Ovary (tissue), 3 donors: ENCODE measurements at regions not wholly inside any gene's neighbourhood (a gene's known extent, or its start where the extent isn't known, plus 50 kb on each side); places are given as distances from the start of the nearest gene placed in this dataset.

Source experiments
- CTCF ChIP-seq, 3 donors: fragments of 450-650 bp in 2 of 3; fragments of 200-600 bp in 1 of 3; IDR thresholded peaks; one replicate each; pipeline versions ENCODE4 v1.5.1 to v1.8.0; 2016 to 2022; ENCODE audit warnings: antibody characterized with exemption in 3 of 3, mild to moderate bottlenecking in 1 of 3
- EP300 ChIP-seq: sonication (generic); formaldehyde crosslinking; IDR thresholded peaks from one replicate; pipeline ENCODE4 v1.6.1; 2017; ENCODE audit warnings: antibody characterized with exemption
- POLR2A ChIP-seq: fragments of 450-650 bp; IDR thresholded peaks from one replicate; pipeline ENCODE4 v1.6.1; 2017; ENCODE audit warnings: antibody characterized with exemption, mild to moderate bottlenecking, moderate library complexity
- donor health status: DM: no; HTN: no; CAD: no.

- TF ChIP-seq CTCF (IDR thresholded peaks at IDR 0.05) (no peak), POLR2A (no peak), EP300 (no peak)
These were observed 66.0 kb upstream of the DHRS4 start for GRCh38 chr14:23887536-23887935.
